HCT116 (cell line): ENCODE measurements at regions not wholly inside any gene's neighbourhood (a gene's known extent, or its start where the extent isn't known, plus 50 kb on each side); places are given as distances from the start of the nearest gene placed in this dataset.

Experiments used
- ATAC-seq: fragments of 200-7000 bp; cut with Tn5 transposase; 2 replicates; pipeline ENCODE4 v1.9.1; 2020; ENCODE audit warnings: mild to moderate bottlenecking, moderate library complexity
- BruUV-seq: library from RNA; stranded (reverse); fragments of 400-500 nt; replicated peaks from 2 replicates; lab custom pipeline; 2021; lab: Mats Ljungman, UMichigan
- CTCF ChIA-PET: fragments of 300-600 bp; sonication (Branson Sonifier 250); formaldehyde crosslinking; loops from one replicate; lab custom pipeline; 2021; ENCODE audit warnings: antibody characterized with exemption; lab: Charles Lee
- POLR2A ChIA-PET: fragments of 300-600, 350-600 bp; sonication (Branson Sonifier 250); formaldehyde crosslinking; loops from one replicate; lab custom pipeline; 2021; ENCODE audit warnings: antibody characterized with exemption; lab: Charles Lee
- RAD21 ChIA-PET, 2 experiments: fragments of 300-600 bp; sonication (Branson Sonifier 250); formaldehyde crosslinking; loops; one replicate each; lab custom pipeline; 2023; ENCODE audit warnings: low total read pairs in 2 of 2; ENCODE audit not compliant: uncharacterized antibody in 2 of 2, unreplicated experiment in 2 of 2, low non-redundant PET in 1 of 2; lab: Charles Lee
- DNase-seq: peaks from one replicate; pipeline ENCODE4 v3.0.0-alpha.2; 2010; ENCODE audit warnings: low read depth, low spot score
- H2AFZ ChIP-seq: fragments of 200-600 bp; shearing (Covaris generic), sonication (generic); 2 replicates; pipeline ENCODE4 v1.6.1; 2017; ENCODE audit warnings: low read depth, mixed run types, mixed read lengths, antibody characterized with exemption, low read length; ENCODE audit not compliant: poor library complexity, severe bottlenecking
- H3K27ac ChIP-seq: 2 replicates; pipeline ENCODE4 v1.5.1; 2012; ENCODE audit warnings: low read depth, low read length
- H3K27me3 ChIP-seq: fragments of 200-600 bp; sonication (generic); 2 replicates; pipeline ENCODE4 v1.6.1; 2016; ENCODE audit warnings: mixed run types, low read length, mixed read lengths; ENCODE audit not compliant: insufficient read depth
- H3K36me3 ChIP-seq, 2 experiments: fragments of 200-500 bp in 1 of 2; fragments of 200-600 bp in 1 of 2; sonication (Bioruptor generic) in 1 of 2; sonication (generic) in 1 of 2; 2 replicates each; pipeline versions ENCODE4 v1.5.1 to v1.6.1; 2014 to 2016; ENCODE audit warnings: low read length in 2 of 2, inconsistent platforms in 1 of 2, mixed read lengths in 1 of 2, mixed run types in 1 of 2; ENCODE audit not compliant: insufficient read depth in 2 of 2, control insufficient read depth in 1 of 2
- H3K4me1 ChIP-seq, 2 experiments: fragments of 200-600 bp in 1 of 2; sonication (generic) in 1 of 2; 2 replicates each; pipeline versions ENCODE4 v1.5.1 to v1.6.1; 2012 to 2017; ENCODE audit warnings: low read length in 2 of 2, inconsistent platforms in 1 of 2, mild to moderate bottlenecking in 1 of 2, mixed read lengths in 1 of 2, mixed run types in 1 of 2, moderate library complexity in 1 of 2; ENCODE audit not compliant: insufficient read depth in 2 of 2, control insufficient read depth in 1 of 2
- H3K4me2 ChIP-seq: fragments of 200-600 bp; sonication (generic); 2 replicates; pipeline ENCODE4 v1.6.1; 2017; ENCODE audit warnings: mixed run types, low read length, mixed read lengths
- H3K4me3 ChIP-seq, 2 experiments: fragments of 200-600 bp in 1 of 2; sonication (generic) in 1 of 2; replicated peaks in 1 of 2; 2 replicates each; pipeline ENCODE4 v1.5.1; 2011 to 2016; ENCODE audit warnings: low read length in 2 of 2, control low read depth in 1 of 2, low read depth in 1 of 2, mild to moderate bottlenecking in 1 of 2, mixed read lengths in 1 of 2, mixed run types in 1 of 2
- H3K79me2 ChIP-seq: fragments of 200-600 bp; sonication (generic); 2 replicates; pipeline ENCODE4 v1.6.1; 2017; ENCODE audit warnings: mild to moderate bottlenecking, mixed run types, low read length, moderate library complexity, mixed read lengths; ENCODE audit not compliant: insufficient read depth
- H3K9ac ChIP-seq: fragments of 200-600 bp; sonication (generic); 2 replicates; pipeline ENCODE4 v1.6.1; 2016; ENCODE audit warnings: low read length, mixed read lengths
- H3K9me2 ChIP-seq: fragments of 200-600 bp; sonication (generic), shearing (Covaris generic); 2 replicates; pipeline ENCODE4 v1.6.1; 2017; ENCODE audit warnings: mixed run types, mild to moderate bottlenecking, moderate library complexity; ENCODE audit not compliant: insufficient read depth
- H3K9me3 ChIP-seq, 2 experiments: fragments of 200-500 bp in 1 of 2; fragments of 200-600 bp in 1 of 2; sonication (Bioruptor generic) in 1 of 2; sonication (generic) in 1 of 2; 2 replicates each; pipeline ENCODE4 v1.6.1; 2014 to 2017; ENCODE audit warnings: low read length in 2 of 2, mixed read lengths in 2 of 2, inconsistent platforms in 1 of 2, low read depth in 1 of 2, mild to moderate bottlenecking in 1 of 2, mixed run types in 1 of 2, moderate library complexity in 1 of 2; ENCODE audit not compliant: control insufficient read depth in 1 of 2, insufficient read depth in 1 of 2
- H4K20me1 ChIP-seq: fragments of 200-600 bp; sonication (generic), shearing (Covaris generic); 2 replicates; pipeline ENCODE4 v1.6.1; 2017; ENCODE audit warnings: mixed run types, mild to moderate bottlenecking, moderate library complexity; ENCODE audit not compliant: insufficient read depth
- CEBPB ChIP-seq: IDR thresholded peaks from 2 replicates; pipeline ENCODE4 v1.6.1; 2012; ENCODE audit warnings: low read depth
- CTCF ChIP-seq, 3 experiments: fragments of 200-600 bp in 1 of 3; sonication (generic) in 1 of 3; IDR thresholded peaks in 2 of 3; conservative IDR thresholded peaks in 1 of 3; 2 replicates each; pipeline ENCODE4 v1.5.1; 2012 to 2017; ENCODE audit warnings: low read depth in 2 of 3, low read length in 2 of 3, antibody characterized with exemption in 1 of 3, borderline replicate concordance in 1 of 3, control low read depth in 1 of 3, mild to moderate bottlenecking in 1 of 3, mixed read lengths in 1 of 3, mixed run types in 1 of 3, moderate library complexity in 1 of 3; ENCODE audit not compliant: insufficient read depth in 1 of 3
- EGR1 ChIP-seq: IDR thresholded peaks from 2 replicates; pipeline ENCODE4 v1.6.1; 2012; ENCODE audit warnings: low read depth
- ELF1 ChIP-seq: IDR thresholded peaks from 2 replicates; pipeline ENCODE4 v1.6.1; 2012; ENCODE audit warnings: low read depth, borderline replicate concordance
- EZH2 ChIP-seq: fragments of 200-600 bp; sonication (generic); IDR thresholded peaks from 2 replicates; pipeline ENCODE4 v1.6.1; 2017; ENCODE audit warnings: antibody characterized with exemption, mixed run types
- EZH2phosphoT487 ChIP-seq: fragments of 200-600 bp; IDR thresholded peaks from 2 replicates; pipeline ENCODE4 v1.6.1; 2018; ENCODE audit warnings: antibody characterized with exemption, borderline replicate concordance
- FOSL1 ChIP-seq: IDR thresholded peaks from 2 replicates; pipeline ENCODE4 v1.6.1; 2012; ENCODE audit warnings: low read depth
- MAX ChIP-seq: IDR thresholded peaks from 2 replicates; pipeline ENCODE4 v1.6.1; 2012
- RAD21 ChIP-seq: IDR thresholded peaks from 2 replicates; pipeline ENCODE4 v1.6.1; 2012; ENCODE audit warnings: low read depth, mild to moderate bottlenecking
- REST ChIP-seq: IDR thresholded peaks from 2 replicates; pipeline ENCODE4 v1.6.1; 2012; ENCODE audit warnings: low read depth
- SIN3A ChIP-seq: IDR thresholded peaks from 2 replicates; pipeline ENCODE4 v1.6.1; 2012; ENCODE audit warnings: low read depth
- SP1 ChIP-seq: IDR thresholded peaks from 2 replicates; pipeline ENCODE4 v1.6.1; 2012; ENCODE audit warnings: low read depth
- TCF7L2 ChIP-seq: IDR thresholded peaks from 2 replicates; pipeline ENCODE4 v1.7.0; 2011; ENCODE audit warnings: borderline replicate concordance, inconsistent platforms; ENCODE audit not compliant: insufficient read depth, insufficient read length; ENCODE audit errors: extremely low read depth
- YY1 ChIP-seq: IDR thresholded peaks from 2 replicates; pipeline ENCODE4 v1.6.1; 2011; ENCODE audit warnings: low read length, low read depth, moderate library complexity, mild to moderate bottlenecking; ENCODE audit not compliant: insufficient replicate concordance; ENCODE audit errors: extremely low read depth
- ZBTB33 ChIP-seq: IDR thresholded peaks from 2 replicates; pipeline ENCODE4 v1.6.1; 2011; ENCODE audit warnings: mild to moderate bottlenecking, low read length, moderate library complexity; ENCODE audit not compliant: insufficient replicate concordance; ENCODE audit errors: extremely low read depth
- intact Hi-C: fragments of 100-400 bp; cut with micrococcal nuclease; formaldehyde crosslinking; loops from 2 replicates; pipeline ENCODE4 v1.10.0; 2022

DNA sequence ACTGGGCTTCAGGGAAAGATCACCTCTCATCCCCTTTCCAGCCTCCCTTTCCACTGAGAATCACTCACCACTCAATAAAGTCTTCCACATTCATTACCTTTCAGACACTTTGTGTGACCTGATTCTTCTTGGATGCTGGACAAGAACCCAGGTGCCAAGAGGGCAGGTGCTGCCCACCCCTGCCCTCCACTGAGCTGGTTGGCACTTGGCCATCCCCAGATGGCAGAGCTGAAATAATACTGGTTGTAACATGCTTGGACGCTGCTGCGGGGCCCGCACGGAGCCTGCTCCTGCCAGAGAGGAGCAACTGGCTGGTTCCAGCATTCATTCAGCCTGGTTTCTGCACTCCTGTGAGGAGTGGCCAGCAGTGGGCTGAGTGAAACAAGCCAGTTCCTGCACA is 386.7 kb upstream of the CCDC196 start (continued):
- TF ChIP-seq RAD21 (no peak), ZBTB33 (no peak), SIN3A (no peak), ELF1 (no peak), FOSL1 (no peak), TCF7L2 (no peak)

DNA sequence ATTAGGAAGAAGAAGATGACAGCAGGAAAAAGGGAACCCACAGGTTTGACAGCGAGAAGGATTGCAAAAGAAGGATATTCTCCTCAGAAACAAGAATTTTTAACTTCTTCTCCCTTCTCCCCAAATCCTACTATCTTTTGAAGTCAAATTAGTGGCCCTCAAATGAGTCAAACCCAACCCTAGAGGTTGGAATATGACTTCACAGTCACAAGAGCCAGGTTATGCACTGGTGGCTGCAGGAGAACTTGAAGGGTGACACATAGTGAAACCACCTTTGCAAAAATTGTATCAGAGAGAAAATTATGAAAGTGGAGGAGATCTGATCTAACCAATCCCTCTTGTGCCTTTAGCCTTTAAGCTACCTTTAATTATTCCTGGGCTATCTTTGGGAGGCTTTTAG is 386.2 kb upstream of the CCDC196 start:
- Histone ChIP-seq H3K79me2 (no peaks in the 10 kb centered on the region), H3K9me3 (no peaks in the 10 kb centered on the region), H3K27ac (no peak overlapping the region), H3K4me3 (no peak overlapping the region), H3K9me2 (no peaks in the 10 kb centered on the region), H3K4me1 (peaks cover 0 to 3% of the 10 kb centered on the region in 2 experiments; a peak in 2 of 4 replicates), H3K9ac (no peak overlapping the region), H2AFZ (no peak overlapping the region), H3K4me2 (no peak overlapping the region), H4K20me1 (no peaks in the 10 kb centered on the region), H3K27me3 (peaks cover 3% of the 10 kb centered on the region; the same call in 1 of the 2 replicates), H3K36me3 (no peaks in the 10 kb centered on the region)
- RAD21 ChIA-PET, result no interaction called here
- POLR2A ChIA-PET, result no interaction called here
- CTCF ChIA-PET, result no interaction called here
- ATAC-seq, result no peak
- DNase-seq, result no peak
- intact Hi-C loops, result no loop called here
- BruUV-seq, result no TSS peak
- TF ChIP-seq EZH2 (no peak), CEBPB (no peak), FOSL1 (no peak), YY1 (no peak), CTCF (IDR thresholded peaks at IDR 0.05 in 2 of 3, conservative IDR thresholded peaks at IDR 0.05 in 1 of 3; ENCODE audit: borderline replicate concordance in 1 of 3, insufficient read depth in 1 of 3, low read depth in 2 of 3, low read length in 2 of 3) (no peak), MAX (no peak), SP1 (no peak), EZH2phosphoT487 (no peak), EGR1 (no peak), ZBTB33 (no peak), REST (no peak)
